Endothelial cell of umbilical vein (primary cell): ENCODE measurements at regions not wholly inside any gene's neighbourhood (a gene's known extent, or its start where the extent isn't known, plus 50 kb on each side); places are given as distances from the start of the nearest gene placed in this dataset.

Source experiments
- BruUV-seq: library from RNA; stranded (reverse); fragments of 400-500 nt; replicated peaks from 2 replicates; lab custom pipeline; 2021; lab: Mats Ljungman, UMichigan
- CTCF ChIA-PET: fragments of 300-600, 350-600 bp; sonication (Branson Sonifier 250); formaldehyde crosslinking; loops from one replicate; lab custom pipeline; 2021; ENCODE audit warnings: antibody characterized with exemption, inconsistent platforms; lab: Charles Lee
- POLR2A ChIA-PET: fragments of 300-600, 350-600 bp; sonication (Branson Sonifier 250); formaldehyde crosslinking; loops from one replicate; lab custom pipeline; 2021; ENCODE audit warnings: antibody characterized with exemption, inconsistent platforms; lab: Charles Lee
- DNase-seq: peaks from one replicate; pipeline ENCODE4 v3.0.0-alpha.2; 2011; ENCODE audit warnings: low read depth, low spot score
- FAIRE-seq: peaks from 2 replicates; lab custom pipeline; 2011; peaks lifted over from hg19 to GRCh38; lab: Jason Lieb, UNC
- H2AFZ ChIP-seq: 2 replicates; pipeline ENCODE4 v1.6.0; 2012; ENCODE audit warnings: low read depth, low read length, control low read depth, inconsistent platforms
- H3K27ac ChIP-seq: 2 replicates; pipeline ENCODE4 v1.5.1; 2011; ENCODE audit warnings: low read depth, mild to moderate bottlenecking, control low read depth, low read length, moderate library complexity; ENCODE audit not compliant: insufficient read depth
- H3K27me3 ChIP-seq, 2 experiments: 2 replicates each; pipeline versions ENCODE4 v1.6.0 to v1.6.1; 2011; ENCODE audit warnings: low read length in 2 of 2, mixed read lengths in 1 of 2; ENCODE audit not compliant: control insufficient read depth in 2 of 2, insufficient read depth in 2 of 2
- H3K36me3 ChIP-seq, 2 experiments: 2 replicates in 1 of 2; 3 replicates in 1 of 2; pipeline ENCODE4 v1.5.1; 2011; ENCODE audit warnings: low read length in 2 of 2, mild to moderate bottlenecking in 1 of 2, moderate library complexity in 1 of 2; ENCODE audit not compliant: control insufficient read depth in 2 of 2, insufficient read depth in 2 of 2; ENCODE audit errors: extremely low read depth in 1 of 2
- H3K4me1 ChIP-seq: 3 replicates; pipeline ENCODE4 v1.5.1; 2011; ENCODE audit warnings: mild to moderate bottlenecking, low read length; ENCODE audit not compliant: control insufficient read depth, insufficient read depth; ENCODE audit errors: extremely low read depth
- H3K4me2 ChIP-seq: 2 replicates; pipeline ENCODE4 v1.6.1; 2011; ENCODE audit warnings: low read length, control low read depth, mixed read lengths; ENCODE audit not compliant: insufficient read depth
- H3K4me3 ChIP-seq, 3 experiments: fragments of 200-600 bp in 1 of 3; sonication (generic), shearing (Covaris generic) in 1 of 3; replicated peaks in 1 of 3; 2 replicates each; pipeline ENCODE4 v1.5.1; 2011 to 2016; ENCODE audit warnings: control low read depth in 3 of 3, low read length in 3 of 3, mild to moderate bottlenecking in 2 of 3, inconsistent platforms in 1 of 3, low read depth in 1 of 3, moderate library complexity in 1 of 3; ENCODE audit not compliant: insufficient read depth in 1 of 3
- H3K79me2 ChIP-seq: 2 replicates; pipeline ENCODE4 v1.6.0; 2012; ENCODE audit warnings: low read length, inconsistent platforms; ENCODE audit not compliant: control insufficient read depth, insufficient read depth
- H3K9ac ChIP-seq: replicated peaks from 2 replicates; pipeline ENCODE3; 2011; ENCODE audit warnings: low read length, control low read depth; ENCODE audit not compliant: insufficient read depth; ENCODE audit errors: extremely low read depth
- H3K9me1 ChIP-seq: replicated peaks from 3 replicates; pipeline ENCODE4 v1.6.0; 2011; ENCODE audit warnings: mild to moderate bottlenecking, low read length; ENCODE audit not compliant: control insufficient read depth, insufficient read depth; ENCODE audit errors: extremely low read depth
- H3K9me3 ChIP-seq: replicated peaks from 2 replicates; pipeline ENCODE4 v1.5.1; 2012; ENCODE audit warnings: low read length, inconsistent platforms; ENCODE audit not compliant: control insufficient read depth, insufficient read depth
- H4K20me1 ChIP-seq: replicated peaks from 2 replicates; pipeline ENCODE3; 2011; ENCODE audit warnings: mild to moderate bottlenecking, low read length; ENCODE audit not compliant: control insufficient read depth, insufficient read depth; ENCODE audit errors: extremely low read depth
- EZH2 ChIP-seq: IDR thresholded peaks from 2 replicates; pipeline ENCODE4 v1.6.1; 2012; ENCODE audit warnings: borderline replicate concordance, low read depth, mild to moderate bottlenecking, moderate library complexity, low read length, inconsistent platforms; ENCODE audit not compliant: severe bottlenecking
- FOS ChIP-seq: IDR thresholded peaks from 2 replicates; pipeline ENCODE4 v1.6.1; 2011; ENCODE audit warnings: mild to moderate bottlenecking, low read length, moderate library complexity, borderline replicate concordance; ENCODE audit not compliant: insufficient read depth
- GATA2 ChIP-seq: IDR thresholded peaks from 2 replicates; pipeline ENCODE4 v1.7.0; 2011; ENCODE audit warnings: low read depth, mild to moderate bottlenecking, moderate library complexity, mixed read lengths, low read length; ENCODE audit not compliant: insufficient read length, insufficient read depth
- JUN ChIP-seq: IDR thresholded peaks from 2 replicates; pipeline ENCODE4 v1.6.1; 2011; ENCODE audit warnings: borderline replicate concordance, low read depth; ENCODE audit not compliant: insufficient read length, insufficient read depth
- MYC ChIP-seq: IDR thresholded peaks from one replicate; pipeline ENCODE4 v1.6.1; 2011; ENCODE audit warnings: mild to moderate bottlenecking, low read depth, low read length
- POLR2A ChIP-seq: IDR thresholded peaks from 2 replicates; pipeline ENCODE4 v1.6.1; 2012; ENCODE audit warnings: low read depth, mild to moderate bottlenecking, control low read depth, low read length
- POLR2AphosphoS5 ChIP-seq: IDR thresholded peaks from 2 replicates; pipeline ENCODE4 v1.6.1; 2012; ENCODE audit warnings: low read depth, mild to moderate bottlenecking, control low read depth, low read length, moderate library complexity; ENCODE audit not compliant: insufficient read depth
- dilution Hi-C: fragments of 300-500 bp; cut with MboI; formaldehyde crosslinking; loops from one replicate; pipeline ENCODE4 v1.15.0; 2019; ENCODE audit warnings: low sequenced_read_pairs; ENCODE audit not compliant: extremely low pct_ligation_motif_present
- intact Hi-C: fragments of 100-400 bp; cut with micrococcal nuclease; formaldehyde crosslinking; loops from one replicate; pipeline ENCODE4 v1.10.0; 2022
- TF ChIP-seq, protein P1 (sequence below), 2 donors: IDR thresholded peaks; 1 replicate in 1 of 2; 2 replicates in 1 of 2; pipeline ENCODE4 v1.5.1; 2011; ENCODE audit warnings: low read length in 2 of 2, mild to moderate bottlenecking in 2 of 2, moderate library complexity in 2 of 2, control low read depth in 1 of 2, inconsistent platforms in 1 of 2, low read depth in 1 of 2; ENCODE audit not compliant: insufficient read depth in 1 of 2; ENCODE audit errors: extremely low read depth in 1 of 2
- TF ChIP-seq, protein P2 (sequence below): IDR thresholded peaks from 2 replicates; pipeline ENCODE4 v1.6.1; 2011; ENCODE audit not compliant: insufficient read depth, insufficient read length

- FAIRE-seq, result no peak
- Histone ChIP-seq H2AFZ (no peak overlapping the region), H3K27me3 (no peaks in the 10 kb centered on the region), H4K20me1 (no peaks in the 10 kb centered on the region), H3K9me3 (no peaks in the 10 kb centered on the region), H3K79me2 (no peaks in the 10 kb centered on the region), H3K4me1 (no peaks in the 10 kb centered on the region), H3K4me3 (no peak overlapping the region), H3K9ac (no peak overlapping the region), H3K27ac (no peak overlapping the region), H3K9me1 (no peaks in the 10 kb centered on the region), H3K4me2 (no peak overlapping the region), H3K36me3 (no peaks in the 10 kb centered on the region)
- TF ChIP-seq POLR2A (no peak), JUN (no peak), GATA2 (no peak), FOS (no peak), EZH2 (no peak), POLR2AphosphoS5 (no peak), MYC (no peak)
- TF ChIP-seq, protein P1, sequence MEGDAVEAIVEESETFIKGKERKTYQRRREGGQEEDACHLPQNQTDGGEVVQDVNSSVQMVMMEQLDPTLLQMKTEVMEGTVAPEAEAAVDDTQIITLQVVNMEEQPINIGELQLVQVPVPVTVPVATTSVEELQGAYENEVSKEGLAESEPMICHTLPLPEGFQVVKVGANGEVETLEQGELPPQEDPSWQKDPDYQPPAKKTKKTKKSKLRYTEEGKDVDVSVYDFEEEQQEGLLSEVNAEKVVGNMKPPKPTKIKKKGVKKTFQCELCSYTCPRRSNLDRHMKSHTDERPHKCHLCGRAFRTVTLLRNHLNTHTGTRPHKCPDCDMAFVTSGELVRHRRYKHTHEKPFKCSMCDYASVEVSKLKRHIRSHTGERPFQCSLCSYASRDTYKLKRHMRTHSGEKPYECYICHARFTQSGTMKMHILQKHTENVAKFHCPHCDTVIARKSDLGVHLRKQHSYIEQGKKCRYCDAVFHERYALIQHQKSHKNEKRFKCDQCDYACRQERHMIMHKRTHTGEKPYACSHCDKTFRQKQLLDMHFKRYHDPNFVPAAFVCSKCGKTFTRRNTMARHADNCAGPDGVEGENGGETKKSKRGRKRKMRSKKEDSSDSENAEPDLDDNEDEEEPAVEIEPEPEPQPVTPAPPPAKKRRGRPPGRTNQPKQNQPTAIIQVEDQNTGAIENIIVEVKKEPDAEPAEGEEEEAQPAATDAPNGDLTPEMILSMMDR (IDR thresholded peaks at IDR 0.05; ENCODE audit: extremely low read depth in 1 of 2, insufficient read depth in 1 of 2, low read depth in 1 of 2, low read length in 2 of 2), result no peak
- TF ChIP-seq, protein P2, sequence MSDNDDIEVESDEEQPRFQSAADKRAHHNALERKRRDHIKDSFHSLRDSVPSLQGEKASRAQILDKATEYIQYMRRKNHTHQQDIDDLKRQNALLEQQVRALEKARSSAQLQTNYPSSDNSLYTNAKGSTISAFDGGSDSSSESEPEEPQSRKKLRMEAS, result no peak
- BruUV-seq, result no TSS peak
- dilution Hi-C loops (no loop called here), intact Hi-C loops (no loop called here)
- ChIA-PET CTCF (no interaction called here), POLR2A (no interaction called here)
- no peak for DNase-seq
Observed at GRCh38 chr18:1983746-1984515, 587.4 kb downstream of the METTL4 start.
